ENCODE measurements at regions not wholly inside any gene's neighbourhood (a gene's known extent, or its start where the extent isn't known, plus 50 kb on each side); places are given as distances from the start of the nearest gene placed in this dataset.
A peak's percentile ranks its signal among the peaks of the same experiment; 100 is the strongest.

DNA sequence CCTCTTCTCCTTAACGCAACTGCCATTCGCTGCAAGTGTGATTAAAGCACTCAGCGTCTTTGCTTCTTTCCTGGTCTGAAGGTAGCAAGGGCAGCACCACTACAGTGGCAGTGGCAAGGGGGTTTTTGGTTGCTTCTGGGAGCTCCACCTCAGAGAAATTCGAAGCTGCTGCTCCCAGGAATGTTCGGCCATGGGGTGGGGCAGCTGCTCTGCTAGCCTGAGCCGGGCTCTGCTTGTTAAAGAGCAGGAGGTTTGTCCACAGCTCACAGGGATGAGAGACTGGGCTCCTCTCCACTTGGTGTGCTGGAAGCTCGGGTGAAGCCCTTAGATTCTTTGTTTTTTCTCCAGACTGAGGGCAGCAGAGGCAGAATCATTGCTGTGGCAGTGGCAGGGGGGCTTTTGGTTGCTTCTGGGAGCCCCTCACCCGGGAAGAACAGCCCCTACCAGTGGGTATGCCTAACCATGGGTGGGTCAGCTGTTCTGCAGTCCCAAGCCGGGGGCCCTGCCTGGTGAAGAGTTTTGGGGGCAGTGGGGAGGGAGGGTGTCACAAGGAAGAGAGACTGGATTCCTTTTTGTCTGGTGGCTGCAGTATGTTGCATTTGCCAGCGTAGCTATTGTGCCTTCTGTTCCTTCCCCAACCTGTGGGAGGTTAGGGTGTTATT is 340.2 kb downstream of the AEBP2 start:
- no peaks in the 10 kb centered on the region for H3K27me3 ChIP-seq (replicated peaks; ENCODE audit: control insufficient read depth, insufficient read depth, low read length)
- ChIA-PET CTCF (interaction anchor here (1.2 kb wide), 1 partner anchor 114 kb away, joined by 5 read pairs; no protein-coding TSS in a partner anchor), POLR2A (no interaction called here)
- no peak overlapping the region for H3K4me3 Mint-ChIP-seq (ENCODE audit: unreplicated experiment)
- H3K4me1 ChIP-seq, result no peaks in the 10 kb centered on the region
- H3K27ac Mint-ChIP-seq (ENCODE audit: unreplicated experiment), result no peak overlapping the region
- H3K4me1 Mint-ChIP-seq (ENCODE audit: low read depth, unreplicated experiment), result no peaks in the 10 kb centered on the region
- TF ChIP-seq, protein P1, sequence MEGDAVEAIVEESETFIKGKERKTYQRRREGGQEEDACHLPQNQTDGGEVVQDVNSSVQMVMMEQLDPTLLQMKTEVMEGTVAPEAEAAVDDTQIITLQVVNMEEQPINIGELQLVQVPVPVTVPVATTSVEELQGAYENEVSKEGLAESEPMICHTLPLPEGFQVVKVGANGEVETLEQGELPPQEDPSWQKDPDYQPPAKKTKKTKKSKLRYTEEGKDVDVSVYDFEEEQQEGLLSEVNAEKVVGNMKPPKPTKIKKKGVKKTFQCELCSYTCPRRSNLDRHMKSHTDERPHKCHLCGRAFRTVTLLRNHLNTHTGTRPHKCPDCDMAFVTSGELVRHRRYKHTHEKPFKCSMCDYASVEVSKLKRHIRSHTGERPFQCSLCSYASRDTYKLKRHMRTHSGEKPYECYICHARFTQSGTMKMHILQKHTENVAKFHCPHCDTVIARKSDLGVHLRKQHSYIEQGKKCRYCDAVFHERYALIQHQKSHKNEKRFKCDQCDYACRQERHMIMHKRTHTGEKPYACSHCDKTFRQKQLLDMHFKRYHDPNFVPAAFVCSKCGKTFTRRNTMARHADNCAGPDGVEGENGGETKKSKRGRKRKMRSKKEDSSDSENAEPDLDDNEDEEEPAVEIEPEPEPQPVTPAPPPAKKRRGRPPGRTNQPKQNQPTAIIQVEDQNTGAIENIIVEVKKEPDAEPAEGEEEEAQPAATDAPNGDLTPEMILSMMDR (IDR thresholded peaks at IDR 0.05; ENCODE audit: insufficient read depth in 1 of 2, low read depth in 1 of 2, low read length in 1 of 2, severe bottlenecking in 1 of 2, unreplicated experiment in 1 of 2), result peak in 1 of 2 experiments; percentile 8
- no peaks in the 10 kb centered on the region for H3K36me3 Mint-ChIP-seq (ENCODE audit: insufficient read depth, unreplicated experiment)
- no peak for DNase-seq
- no peak overlapping the region for H3K4me3 ChIP-seq (ENCODE audit: low read depth, low read length)
- intact Hi-C loops (cut with micrococcal nuclease; ENCODE audit: unreplicated experiment), result no loop called here
- H3K36me3 ChIP-seq (ENCODE audit: control insufficient read depth, insufficient read depth, low read length), result no peaks in the 10 kb centered on the region
- no peaks in the 10 kb centered on the region for H3K9me3 Mint-ChIP-seq (ENCODE audit: unreplicated experiment)
- no TSS peak for BruUV-seq (replicated peaks)
- no peaks in the 10 kb centered on the region for H3K9me3 ChIP-seq
- H3K27me3 Mint-ChIP-seq (ENCODE audit: insufficient read depth, unreplicated experiment), result peaks cover 7% of the 10 kb centered on the region

DNA sequence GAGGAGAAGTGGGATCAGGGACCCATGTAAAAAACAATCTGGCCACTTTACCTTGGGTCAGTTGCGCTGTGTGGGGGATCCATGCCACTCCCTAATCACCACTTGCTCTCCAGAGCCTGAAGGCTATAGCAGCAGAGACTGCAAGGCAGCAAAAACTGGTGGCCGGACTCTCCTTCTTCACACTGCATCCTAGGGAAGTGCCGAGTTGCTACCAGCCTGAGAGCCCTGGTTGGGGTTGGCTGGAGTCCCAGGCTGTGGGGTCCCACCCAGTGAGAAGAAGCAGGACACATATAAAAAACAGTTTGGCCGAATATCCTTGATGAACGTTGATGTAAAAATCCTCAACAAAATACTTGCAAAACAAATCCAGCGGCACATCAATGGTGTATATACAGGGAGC is 341.2 kb downstream of the AEBP2 start:
- Histone ChIP-seq H3K4me3 (ENCODE audit: low read depth, low read length) (no peak overlapping the region), H3K9me3 (no peaks in the 10 kb centered on the region), H3K4me1 (no peaks in the 10 kb centered on the region), H3K36me3 (ENCODE audit: control insufficient read depth, insufficient read depth, low read length) (no peaks in the 10 kb centered on the region), H3K27me3 (replicated peaks; ENCODE audit: control insufficient read depth, insufficient read depth, low read length) (no peaks in the 10 kb centered on the region)
- POLR2A ChIA-PET, result no interaction called here
- Mint-ChIP-seq H3K9me3 (ENCODE audit: unreplicated experiment) (no peaks in the 10 kb centered on the region), H3K27me3 (ENCODE audit: insufficient read depth, unreplicated experiment) (peaks cover 7% of the 10 kb centered on the region), H3K4me1 (ENCODE audit: low read depth, unreplicated experiment) (no peaks in the 10 kb centered on the region), H3K4me3 (ENCODE audit: unreplicated experiment) (no peak overlapping the region), H3K36me3 (ENCODE audit: insufficient read depth, unreplicated experiment) (no peaks in the 10 kb centered on the region), H3K27ac (ENCODE audit: unreplicated experiment) (no peak overlapping the region)
- BruUV-seq (replicated peaks), result no TSS peak
- no peak for DNase-seq
- intact Hi-C loops (cut with micrococcal nuclease; ENCODE audit: unreplicated experiment), result no loop called here
- TF ChIP-seq, protein P1 (IDR thresholded peaks at IDR 0.05; ENCODE audit: insufficient read depth in 1 of 2, low read depth in 1 of 2, low read length in 1 of 2, severe bottlenecking in 1 of 2, unreplicated experiment in 1 of 2), result no peak
- CTCF ChIA-PET, result no interaction called here

DNA sequence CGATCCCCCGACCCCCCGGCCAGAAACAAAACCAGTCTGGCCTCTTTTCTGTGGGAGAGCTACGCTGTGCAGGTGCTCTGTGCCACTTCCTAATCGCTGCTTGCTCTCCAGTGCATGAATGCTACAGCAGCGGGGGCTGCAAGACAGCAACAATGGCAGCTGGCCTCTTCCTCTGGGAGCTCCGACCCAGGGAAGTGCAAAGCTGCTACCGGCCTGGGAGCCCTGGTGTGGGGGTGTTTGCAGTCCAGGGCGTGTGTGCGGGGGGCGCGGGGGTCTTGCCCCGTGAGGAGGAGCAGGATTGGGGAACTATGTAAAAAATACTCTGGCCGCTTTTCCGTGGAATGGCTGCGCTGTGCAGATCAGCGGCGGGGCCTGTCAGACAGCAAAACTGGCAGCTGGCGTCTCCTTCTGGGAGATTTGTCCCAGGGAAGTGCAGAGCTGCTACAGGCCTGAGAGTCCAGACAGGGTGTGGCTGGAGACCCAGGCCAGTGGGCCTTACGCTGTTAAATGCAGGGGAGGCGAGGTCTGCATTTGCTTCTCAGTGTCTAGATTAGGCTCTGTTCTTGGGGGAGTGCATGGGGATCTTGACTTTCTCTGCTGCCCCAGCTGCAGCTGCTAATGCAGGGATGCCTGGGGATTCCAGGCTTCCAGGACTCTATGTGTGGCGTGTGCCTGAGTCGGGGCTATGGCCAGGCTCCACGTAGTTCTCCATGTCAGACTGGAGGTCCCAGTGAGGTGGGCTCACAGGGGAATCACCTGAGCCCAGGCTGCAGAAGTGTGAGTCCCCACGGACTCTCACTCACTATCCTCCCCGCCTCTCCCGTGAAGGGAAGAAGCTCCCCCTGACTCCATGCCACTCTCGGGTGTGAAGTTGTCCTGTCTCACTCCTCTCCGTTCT is 344.5 kb downstream of the AEBP2 start:
- H3K36me3 ChIP-seq (ENCODE audit: control insufficient read depth, insufficient read depth, low read length), result no peaks in the 10 kb centered on the region
- POLR2A ChIA-PET, result no interaction called here
- no peaks in the 10 kb centered on the region for H3K27me3 ChIP-seq (replicated peaks; ENCODE audit: control insufficient read depth, insufficient read depth, low read length)
- H3K4me3 ChIP-seq (ENCODE audit: low read depth, low read length), result no peak overlapping the region
- H3K4me3 Mint-ChIP-seq (ENCODE audit: unreplicated experiment), result no peak overlapping the region
- H3K4me1 Mint-ChIP-seq (ENCODE audit: low read depth, unreplicated experiment), result no peaks in the 10 kb centered on the region
- H3K9me3 Mint-ChIP-seq (ENCODE audit: unreplicated experiment), result no peaks in the 10 kb centered on the region
- DNase-seq, result no peak
- H3K36me3 Mint-ChIP-seq (ENCODE audit: insufficient read depth, unreplicated experiment), result no peaks in the 10 kb centered on the region
- CTCF ChIA-PET, result no interaction called here
- no peaks in the 10 kb centered on the region for H3K27me3 Mint-ChIP-seq (ENCODE audit: insufficient read depth, unreplicated experiment)
- H3K9me3 ChIP-seq, result no peaks in the 10 kb centered on the region
- TF ChIP-seq, protein P1 (IDR thresholded peaks at IDR 0.05; ENCODE audit: insufficient read depth in 1 of 2, low read depth in 1 of 2, low read length in 1 of 2, severe bottlenecking in 1 of 2, unreplicated experiment in 1 of 2), result no peak
- no peaks in the 10 kb centered on the region for H3K4me1 ChIP-seq
- H3K27ac Mint-ChIP-seq (ENCODE audit: unreplicated experiment), result no peak overlapping the region
- BruUV-seq (replicated peaks), result no TSS peak
- intact Hi-C loops (cut with micrococcal nuclease; ENCODE audit: unreplicated experiment), result no loop called here
